GM19238 (cell line): ENCODE measurements at regions not wholly inside any gene's neighbourhood (a gene's known extent, or its start where the extent isn't known, plus 50 kb on each side); places are given as distances from the start of the nearest gene placed in this dataset.

Source experiments
- DNase-seq: peaks from one replicate; pipeline ENCODE4 v3.0.0; 2011; ENCODE audit warnings: low spot score; ENCODE audit not compliant: insufficient read length

DNA sequence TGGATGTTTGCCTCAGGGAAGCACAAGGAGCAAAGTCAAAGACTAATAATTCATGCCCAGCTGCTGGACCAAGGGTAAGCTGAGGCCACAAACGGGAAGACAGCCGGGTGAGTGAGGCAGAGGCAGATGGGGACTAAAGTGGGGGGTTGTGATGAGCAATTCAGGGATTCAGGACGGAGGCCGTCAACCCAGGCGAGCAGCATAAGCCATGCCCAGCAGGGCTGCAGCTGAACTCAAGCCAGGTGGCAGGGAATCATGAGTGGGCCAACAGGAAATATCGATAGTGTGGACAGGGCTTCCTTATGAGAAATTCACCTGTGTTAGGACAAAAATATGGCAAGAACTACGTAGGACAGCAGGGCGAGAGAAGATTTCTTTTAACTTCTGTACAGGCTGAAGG lies 246.8 kb downstream of the CDC5L start:
- no peak for DNase-seq

DNA sequence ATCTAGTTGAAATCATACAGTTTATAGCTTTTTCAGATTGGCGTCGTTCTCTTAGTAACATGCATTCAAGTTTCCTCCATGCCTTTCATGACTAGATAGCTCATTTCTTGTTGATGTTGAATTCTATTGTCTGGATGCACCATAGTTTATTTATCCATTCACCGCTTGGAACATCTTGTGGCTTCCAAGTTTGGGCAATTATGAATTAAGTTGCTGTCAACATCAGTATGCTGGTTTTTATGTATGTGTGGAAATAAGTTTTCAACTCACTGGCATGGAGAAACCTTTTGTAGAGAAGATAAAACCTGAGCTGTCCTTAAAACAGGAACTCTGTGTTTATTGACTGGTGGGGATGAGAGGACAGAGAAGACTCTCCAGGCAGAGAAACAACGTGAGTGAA lies 248.0 kb downstream of the CDC5L start:
- no peak for DNase-seq

DNA sequence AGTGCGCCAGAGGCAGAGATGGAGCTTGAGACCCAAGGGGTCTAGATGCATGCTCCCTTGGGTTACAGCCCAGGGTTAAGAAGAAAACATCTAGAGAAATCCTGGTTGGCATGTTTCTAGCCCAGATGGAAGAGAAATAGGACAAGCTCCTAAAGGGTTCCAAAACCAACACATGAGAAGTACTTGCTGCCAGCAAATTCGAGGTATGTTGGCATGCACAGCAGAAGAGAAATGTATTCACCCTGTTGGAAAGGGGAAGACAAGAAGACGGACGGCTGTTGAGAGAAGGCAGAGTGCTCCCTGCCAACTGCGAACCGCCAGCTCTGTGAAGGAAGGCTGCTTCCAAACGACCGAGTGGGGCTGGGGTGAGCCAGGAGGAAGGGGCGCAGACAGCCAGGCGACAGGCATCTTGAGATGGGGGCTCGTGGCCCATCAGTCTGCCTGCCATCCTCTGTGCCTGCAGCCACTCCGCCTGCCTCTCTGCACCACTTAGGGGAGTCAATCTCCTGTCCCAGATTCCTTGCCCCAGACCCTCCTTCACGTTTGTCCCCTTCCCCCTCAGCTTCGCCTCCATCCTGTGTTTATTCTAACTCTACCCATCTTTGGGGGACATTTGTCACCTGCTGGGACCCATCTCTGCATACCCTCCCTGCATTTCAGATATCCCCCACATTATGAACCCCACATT lies 249.2 kb downstream of the CDC5L start:
- DNase-seq, result no peak

DNA sequence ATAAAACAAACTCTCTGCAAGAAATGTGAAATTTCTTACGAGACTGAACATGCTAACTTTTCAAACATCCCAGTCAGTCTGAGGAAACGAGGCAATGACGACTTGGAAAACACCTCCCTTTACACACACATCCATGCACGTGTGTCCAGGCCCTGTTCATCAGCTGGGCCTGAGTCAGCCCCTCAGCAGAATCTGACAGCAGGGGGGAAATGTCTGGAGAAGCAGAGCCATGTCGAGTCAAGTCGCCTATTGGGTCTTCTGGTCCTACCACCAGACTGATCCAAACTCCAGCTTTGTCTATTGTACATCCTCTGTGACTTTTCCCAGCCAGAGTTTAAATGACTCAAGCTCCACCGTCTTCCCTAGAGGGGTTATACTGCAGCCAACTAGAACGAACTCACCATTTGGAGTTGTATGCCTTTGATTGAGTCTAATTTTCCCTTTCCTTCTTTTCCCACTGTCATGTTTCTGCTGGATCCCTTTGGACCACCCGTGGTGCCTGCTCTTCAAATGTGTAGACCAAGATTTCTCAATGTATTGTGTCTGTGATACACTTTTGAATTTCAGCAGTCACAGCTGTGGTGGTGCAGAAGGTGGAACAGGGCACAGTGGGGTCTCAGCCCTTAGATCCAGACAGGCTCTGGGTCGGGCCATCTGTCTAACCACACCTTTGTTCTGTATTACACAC lies 254.0 kb downstream of the CDC5L start:
- no peak for DNase-seq

DNA sequence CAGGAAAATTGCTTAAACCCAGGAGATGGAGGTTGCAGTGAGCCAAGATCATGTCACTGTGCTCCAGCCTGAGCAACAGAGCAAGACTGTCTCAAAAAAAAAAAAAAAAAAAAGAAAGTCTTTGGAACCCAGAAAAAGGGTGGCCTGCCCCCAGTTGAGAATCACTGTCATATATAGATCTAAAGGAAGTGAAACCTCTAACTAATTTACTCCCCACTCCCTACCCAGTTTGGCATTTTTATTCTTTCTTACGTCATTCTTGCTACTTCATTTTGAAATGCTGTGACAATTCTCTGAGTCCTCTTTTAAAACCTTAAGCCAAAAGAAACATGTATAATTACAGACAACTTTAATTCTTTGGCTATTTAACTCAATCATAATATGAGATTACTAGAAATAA lies 254.8 kb downstream of the CDC5L start:
- no peak for DNase-seq

DNA sequence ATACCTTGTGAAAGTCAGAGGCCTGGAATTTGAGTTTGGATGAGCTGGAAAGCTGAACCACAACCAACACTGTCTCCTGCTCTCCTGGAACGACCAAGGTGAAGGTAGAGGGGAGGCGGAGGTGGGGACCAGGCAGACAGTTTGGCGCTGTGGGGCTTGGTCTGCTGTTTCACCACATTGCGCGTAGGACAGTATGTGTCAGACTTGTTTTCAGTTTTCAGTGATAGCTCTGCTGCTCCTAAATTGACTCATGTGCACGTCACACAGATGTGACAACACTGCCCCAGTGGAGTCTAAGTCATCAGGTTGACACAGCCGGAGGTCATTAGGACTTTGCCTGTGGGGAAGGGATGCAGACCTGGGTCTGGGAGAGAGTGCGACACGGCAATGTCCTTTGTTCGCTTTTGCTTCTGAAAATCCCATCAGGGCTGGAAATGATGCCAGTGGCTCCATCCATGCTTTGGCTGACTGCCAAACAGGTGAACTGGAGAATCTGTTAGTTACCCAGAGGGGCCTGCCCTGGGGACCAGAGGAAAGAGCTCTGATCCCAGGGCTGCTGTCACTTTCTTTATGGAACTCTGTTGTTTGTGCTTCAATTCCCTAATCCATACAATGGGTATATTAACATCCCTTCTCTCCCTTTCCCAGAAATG lies 255.5 kb downstream of the CDC5L start:
- no peak for DNase-seq

DNA sequence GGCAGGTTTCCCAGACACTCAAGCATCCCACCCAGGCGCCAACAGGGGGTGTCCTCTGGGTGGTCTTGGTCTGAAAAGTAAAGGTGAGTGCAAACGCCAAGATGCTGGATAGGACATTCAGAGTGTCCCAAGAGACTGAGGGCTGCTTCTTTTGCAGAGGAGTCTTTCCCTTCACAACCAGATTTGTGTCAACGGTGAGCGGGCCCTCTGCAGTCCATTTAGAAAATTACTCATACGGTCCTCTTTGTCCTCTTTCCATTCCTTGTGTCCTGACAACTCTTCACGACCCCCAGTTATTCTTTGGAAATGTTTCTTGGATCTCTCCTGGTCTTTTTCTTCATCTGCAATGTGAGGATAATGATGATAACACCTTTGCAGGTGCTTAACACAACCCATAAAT lies 257.8 kb downstream of the CDC5L start:
- DNase-seq, result no peak

DNA sequence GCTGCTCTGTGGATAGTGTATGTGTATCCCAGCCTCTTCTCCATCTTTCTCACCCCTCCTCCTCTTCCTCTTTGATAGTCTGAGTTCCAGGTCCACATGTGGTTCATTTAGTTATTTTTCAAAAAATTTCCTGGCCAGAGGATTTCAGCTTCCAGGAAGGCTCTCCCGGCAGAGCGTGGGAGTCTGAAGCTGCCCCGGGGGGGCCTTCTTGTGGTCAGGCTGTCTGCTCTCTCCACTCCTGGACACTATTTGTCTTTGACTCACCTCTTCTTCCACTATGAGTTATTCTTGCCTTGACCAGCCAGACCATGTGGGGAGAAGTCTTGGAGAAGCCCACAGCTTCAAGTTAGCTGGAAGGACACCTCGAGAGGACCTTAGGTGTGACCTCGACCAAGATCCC lies 258.8 kb downstream of the CDC5L start:
- DNase-seq, result no peak

DNA sequence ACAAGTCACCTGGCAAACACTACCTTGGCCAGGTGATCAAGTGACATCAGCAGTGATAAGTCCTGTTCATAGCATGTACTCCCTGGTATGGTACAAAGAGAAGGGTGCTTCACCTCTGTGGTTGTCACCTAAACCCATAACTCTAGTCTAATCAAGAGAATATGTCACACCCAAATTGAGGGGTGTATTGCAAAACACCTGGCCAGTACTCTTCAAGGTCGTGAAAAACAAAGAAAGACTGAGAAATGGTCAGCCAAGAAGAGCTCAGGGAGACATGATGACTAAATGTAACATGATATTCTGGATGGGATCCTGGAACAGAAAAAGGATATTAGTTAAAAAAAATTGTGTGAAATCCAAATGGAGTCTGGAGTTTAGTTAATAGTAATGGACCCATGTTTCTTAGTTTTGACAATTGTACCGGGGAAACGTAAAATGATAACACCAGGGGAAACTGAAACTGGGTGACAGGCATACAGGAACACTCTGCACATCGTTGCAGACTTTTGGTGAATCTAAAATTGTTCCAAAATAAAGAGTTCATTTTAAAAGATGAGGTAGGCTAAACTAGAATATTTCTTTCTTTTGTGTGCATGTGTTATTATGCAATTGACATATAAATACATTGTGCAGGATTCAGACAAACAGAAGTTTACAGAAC lies 262.0 kb downstream of the CDC5L start:
- no peak for DNase-seq

DNA sequence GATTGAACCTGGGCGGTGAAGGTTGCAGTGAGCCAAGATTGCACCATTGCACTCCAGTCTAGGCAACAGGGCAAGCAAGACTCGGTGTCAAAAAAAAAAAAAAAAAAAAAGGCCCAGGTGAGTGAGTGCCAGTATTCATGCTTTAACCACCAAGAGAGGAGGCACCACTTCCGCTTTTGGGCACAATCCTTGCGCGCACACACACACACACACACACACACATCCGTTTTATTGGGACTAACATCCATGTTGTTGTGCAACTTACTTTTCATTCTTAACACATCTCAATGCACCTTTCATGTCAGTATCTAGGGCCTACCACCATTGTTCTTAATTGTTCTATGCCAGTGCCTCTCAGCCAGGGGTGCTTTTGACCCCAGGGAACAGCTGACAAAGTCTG lies 263.0 kb downstream of the CDC5L start:
- DNase-seq, result no peak

DNA sequence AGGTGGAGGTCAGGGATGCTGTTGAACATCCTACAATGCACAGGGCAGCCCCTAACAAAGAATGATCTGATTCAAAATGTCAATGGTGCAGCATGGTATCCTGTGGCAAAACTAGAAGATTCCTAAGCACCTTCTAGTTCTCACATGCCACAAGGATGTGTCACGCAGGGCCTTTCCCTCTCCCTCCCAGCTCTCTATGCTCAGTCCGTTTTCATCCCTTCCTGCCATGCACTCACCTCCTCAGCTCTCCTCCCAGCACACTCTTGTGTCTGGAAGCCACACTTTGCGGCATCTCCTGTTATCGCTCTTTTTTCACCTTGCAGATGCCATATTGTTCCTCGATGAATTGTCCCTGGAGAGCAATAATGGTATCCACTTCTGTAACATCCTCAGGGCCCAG lies 263.4 kb downstream of the CDC5L start:
- DNase-seq, result no peak

DNA sequence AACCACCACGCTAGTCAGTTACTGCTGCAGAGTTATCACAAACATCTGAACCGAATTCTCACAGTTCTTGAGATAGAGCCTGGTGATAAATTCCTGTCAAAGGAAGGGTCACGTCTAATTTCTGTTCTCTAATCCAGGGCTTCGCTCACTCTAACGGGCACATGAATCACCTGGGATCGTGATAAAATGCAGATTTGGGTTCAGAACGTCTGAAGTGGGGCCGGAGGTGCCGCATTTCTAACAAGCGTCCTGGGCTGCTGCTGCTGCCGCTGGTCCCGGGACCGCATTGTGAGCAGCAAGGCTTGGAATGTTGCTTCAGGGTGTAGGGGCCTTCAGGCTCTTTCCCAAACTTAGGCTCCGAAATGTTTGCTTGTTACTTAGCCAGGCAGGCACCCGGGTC lies 264.1 kb downstream of the CDC5L start:
- no peak for DNase-seq

DNA sequence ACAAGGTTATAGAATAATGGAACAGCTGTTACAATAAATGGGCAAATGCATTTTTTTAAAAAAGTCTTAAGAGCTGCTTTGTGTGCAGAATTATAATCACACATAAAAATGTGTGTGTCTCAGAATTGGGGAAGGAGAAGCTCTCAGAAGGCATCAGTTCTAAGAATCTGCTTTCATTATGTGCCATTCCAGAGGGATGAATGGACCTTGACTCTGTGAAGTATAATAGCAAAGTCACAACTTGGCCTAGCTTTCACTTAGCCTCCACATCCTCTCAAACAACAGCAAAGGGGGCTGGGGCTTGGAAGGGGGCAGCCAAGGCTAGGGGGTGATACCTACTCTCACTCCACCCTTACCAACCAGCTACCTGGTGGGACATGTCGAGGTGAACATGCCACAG lies 265.0 kb downstream of the CDC5L start:
- DNase-seq, result no peak

DNA sequence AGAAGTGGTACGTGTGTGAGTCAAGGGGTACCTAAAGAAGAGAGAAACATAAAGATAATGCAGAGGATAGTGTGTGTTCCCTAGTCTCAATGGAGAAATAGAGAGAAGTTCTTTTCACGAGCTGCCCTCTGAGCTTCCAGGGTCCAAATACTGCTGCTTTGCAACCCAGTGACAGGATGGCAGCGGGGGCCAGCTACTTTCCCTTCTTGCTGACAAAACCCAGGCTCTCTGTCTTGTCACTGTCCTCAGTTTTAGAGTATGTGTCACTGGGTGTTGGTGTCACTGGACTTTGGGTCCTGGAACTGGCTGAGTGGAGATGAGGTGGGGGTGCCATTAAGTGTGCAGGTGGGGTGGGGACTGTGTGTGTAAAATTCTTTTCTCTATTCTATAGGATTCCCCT lies 265.6 kb downstream of the CDC5L start:
- DNase-seq, result no peak

DNA sequence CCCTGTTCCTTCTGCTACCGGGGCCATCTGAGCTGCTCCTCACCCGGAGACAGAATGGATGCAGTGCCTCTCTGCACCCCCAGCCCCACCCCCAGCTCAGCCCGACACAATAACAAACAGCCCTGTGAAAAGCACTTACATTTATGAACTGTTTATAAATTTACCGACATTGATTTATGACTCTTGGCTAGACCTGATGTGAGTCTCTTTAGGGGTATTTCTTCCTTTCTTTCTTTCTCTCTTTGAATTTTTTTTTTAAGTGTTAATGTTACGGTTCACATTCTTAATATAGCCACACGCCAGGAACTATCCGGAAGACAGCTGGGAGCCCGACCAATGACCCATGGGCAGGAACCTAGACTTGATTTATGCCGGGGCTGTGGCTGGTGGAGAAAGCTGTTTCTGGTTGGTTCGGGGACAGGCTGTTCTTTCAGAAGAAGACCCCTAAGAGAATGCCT lies 266.3 kb downstream of the CDC5L start:
- no peak for DNase-seq

DNA sequence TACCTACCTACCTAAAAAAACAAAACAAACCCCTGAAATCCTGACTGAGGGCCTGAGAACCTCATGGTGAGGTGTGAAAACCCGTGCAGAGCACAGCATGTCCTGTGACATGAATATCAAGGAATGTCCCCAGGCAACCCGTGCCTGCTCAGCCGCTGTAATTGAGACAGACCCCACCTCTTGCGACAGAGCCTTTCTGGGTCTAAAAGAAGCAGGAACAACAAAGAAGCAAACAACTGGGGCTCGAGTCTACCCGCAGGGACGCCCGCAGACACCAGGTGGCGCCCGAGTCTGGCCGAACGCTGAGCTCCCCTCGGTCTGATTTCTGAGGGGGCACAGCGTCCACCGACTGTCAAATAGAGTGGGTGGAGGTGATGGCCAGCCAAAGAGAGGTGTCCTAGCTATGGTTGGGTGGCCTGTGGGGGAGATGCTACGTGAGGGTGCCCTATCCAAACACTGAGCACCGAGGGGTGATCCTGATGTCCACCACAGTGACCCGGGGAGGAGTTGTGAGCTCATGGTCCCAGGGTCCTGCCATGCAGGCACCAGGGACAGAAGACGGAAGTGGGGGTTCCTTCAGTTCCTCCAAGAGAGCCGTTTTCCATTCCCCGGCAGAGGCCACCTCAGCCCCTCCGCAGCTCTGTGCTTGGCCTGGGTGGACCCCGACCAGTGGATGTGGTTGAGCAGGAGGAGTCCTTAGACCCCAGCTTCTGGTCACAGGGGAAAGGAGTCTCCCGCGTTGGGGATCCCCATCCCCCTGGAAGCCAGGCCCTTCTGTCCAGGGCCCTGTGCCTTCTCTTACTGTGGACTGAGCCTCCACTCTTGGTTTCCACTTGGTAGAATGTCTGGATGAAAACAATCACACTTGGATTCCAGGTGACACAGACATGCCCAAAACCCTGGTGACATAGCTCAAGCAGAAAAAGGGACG lies 268.2 kb downstream of the CDC5L start:
- peak; percentile 55 for DNase-seq

DNA sequence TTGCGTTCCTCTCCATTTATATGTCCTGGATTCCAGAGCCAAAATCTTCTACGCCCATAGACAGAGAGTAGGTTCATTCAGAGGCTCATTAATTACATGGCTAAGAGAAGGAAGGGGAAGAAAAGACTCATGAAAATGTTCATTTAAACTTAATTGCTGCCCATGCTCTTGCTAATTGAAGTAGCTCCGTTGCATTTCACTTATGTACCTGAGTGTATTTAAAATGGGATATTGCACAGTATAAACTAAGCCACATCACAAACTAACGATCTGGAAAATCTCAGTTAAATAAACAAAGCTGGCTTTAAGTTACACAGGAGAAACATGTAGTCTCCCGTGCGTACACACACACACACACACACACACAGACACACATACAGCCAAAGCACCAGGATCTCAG lies 269.2 kb downstream of the CDC5L start:
- no peak for DNase-seq

DNA sequence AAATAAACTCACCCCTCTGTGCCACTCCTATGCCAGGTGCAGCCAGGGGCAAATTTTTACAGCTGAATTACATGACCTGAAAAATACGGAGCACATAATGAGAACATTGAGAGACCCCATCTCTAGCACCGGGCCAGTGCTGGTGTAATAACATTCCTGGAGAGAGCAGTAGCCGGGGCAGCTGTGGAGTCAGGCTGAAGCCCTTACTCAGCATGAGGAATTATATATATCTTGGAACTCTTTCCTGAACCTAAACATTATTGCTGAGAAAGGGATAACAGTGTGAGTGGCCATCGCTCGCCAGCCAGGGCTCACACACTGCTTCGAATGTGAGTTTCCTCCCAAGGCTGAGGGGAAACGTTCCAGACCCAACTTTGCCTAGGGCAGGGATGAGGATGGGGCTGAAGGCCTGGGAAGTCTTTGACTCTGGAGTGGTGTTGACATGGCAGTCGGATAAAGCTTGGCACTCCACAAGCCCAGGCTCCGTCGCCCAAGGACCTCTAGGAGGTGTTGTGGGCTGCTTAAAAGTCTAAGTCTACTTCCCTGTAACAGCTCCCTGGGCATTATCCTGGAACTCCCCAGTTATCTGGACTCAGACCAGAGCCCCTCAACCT lies 269.8 kb downstream of the CDC5L start:
- no peak for DNase-seq

DNA sequence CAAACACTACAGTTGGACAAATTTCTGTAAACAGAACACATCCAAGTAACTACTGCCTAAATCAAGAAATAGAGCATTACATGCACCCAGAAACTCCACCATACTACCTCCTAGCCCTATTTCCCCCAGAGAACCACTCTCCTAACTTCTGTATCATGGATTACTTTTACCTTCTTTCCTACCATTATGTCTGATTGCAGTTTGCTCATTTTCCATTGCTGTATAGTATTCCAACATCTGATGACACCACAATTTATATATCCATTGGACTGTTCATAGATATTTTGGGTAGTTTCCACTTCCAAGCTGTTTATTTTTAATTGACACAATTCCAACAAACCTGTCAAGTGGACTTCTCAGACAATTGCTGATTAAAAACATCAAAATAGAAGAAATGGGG lies 271.1 kb downstream of the CDC5L start:
- no peak for DNase-seq

DNA sequence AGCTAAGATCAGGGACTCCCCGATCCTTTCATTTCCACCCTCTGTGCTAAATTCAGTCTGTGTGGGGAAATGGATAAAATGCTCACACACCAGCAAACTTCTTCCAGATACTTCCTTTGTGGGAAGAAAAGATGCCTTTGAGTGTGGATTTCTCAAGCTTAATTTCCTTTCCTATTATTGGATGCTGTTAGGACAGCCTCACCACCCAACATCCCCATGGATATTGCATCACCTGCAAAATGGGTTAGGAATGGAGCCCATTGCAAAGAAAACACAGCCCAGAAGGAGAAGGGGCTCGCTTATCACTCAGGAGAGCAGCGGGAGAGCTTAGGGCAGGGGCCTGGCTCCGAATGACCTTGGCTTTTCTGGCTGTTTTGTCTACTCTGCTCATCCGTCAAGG lies 272.2 kb downstream of the CDC5L start:
- DNase-seq, result no peak
